MM.1S (cell line): ENCODE measurements at regions not wholly inside any gene's neighbourhood (a gene's known extent, or its start where the extent isn't known, plus 50 kb on each side); places are given as distances from the start of the nearest gene placed in this dataset.

Source experiments
- CTCF ChIP-seq: fragments of 300-600 bp; sonication (generic); IDR thresholded peaks from 2 replicates; pipeline ENCODE4 v1.5.1; 2016; ENCODE audit warnings: antibody characterized with exemption, low read length, mixed read lengths
- EZH2phosphoT487 ChIP-seq: fragments of 300-600 bp; sonication (generic); IDR thresholded peaks from 2 replicates; pipeline ENCODE4 v1.6.1; 2018; ENCODE audit warnings: antibody characterized with exemption, low read length

- TF ChIP-seq CTCF: no peak
- no peak for TF ChIP-seq EZH2phosphoT487
Observed at GRCh38 chr3:41112466-41112865, 86.8 kb upstream of the CTNNB1 start.
